ENCODE measurements at regions not wholly inside any gene's neighbourhood (a gene's known extent, or its start where the extent isn't known, plus 50 kb on each side); places are given as distances from the start of the nearest gene placed in this dataset.

DNA sequence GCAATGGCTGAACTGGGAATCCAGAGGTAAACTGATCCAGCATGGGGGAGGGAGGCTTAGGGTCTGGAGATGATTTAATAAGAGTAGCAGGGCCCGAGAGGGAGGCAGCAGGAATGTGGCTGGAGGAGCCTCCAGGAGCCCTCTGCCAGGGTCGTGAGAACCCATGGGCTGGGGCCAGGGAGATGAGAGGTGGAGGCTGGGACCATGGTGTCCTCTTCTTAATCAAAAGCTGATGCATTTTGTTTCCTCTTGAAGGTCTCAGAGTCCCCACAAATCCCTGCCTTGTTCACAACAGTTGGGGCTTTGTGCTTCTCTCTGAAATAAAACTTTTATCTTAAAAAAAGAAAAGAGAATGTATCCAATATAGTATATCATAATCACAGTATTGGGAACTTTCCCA lies 123.7 kb upstream of the ZNF516 start:
- peaks cover 11% of the 10 kb centered on the region for H3K27me3 Mint-ChIP-seq (ENCODE audit: insufficient read depth, low read depth)
- peak overlapping the region; percentile 61 for H3K4me3 Mint-ChIP-seq
- peaks cover 52% of the 10 kb centered on the region for H3K4me1 ChIP-seq
- H3K9ac ChIP-seq: no peak overlapping the region
- H3K79me2 ChIP-seq (ENCODE audit: low read depth): no peaks in the 10 kb centered on the region
- H3K27me3 ChIP-seq: no peaks in the 10 kb centered on the region
- H3K9me3 Mint-ChIP-seq: no peaks in the 10 kb centered on the region
- no peaks in the 10 kb centered on the region for H3K36me3 Mint-ChIP-seq
- H2AFZ ChIP-seq (replicated peaks): no peak overlapping the region
- H3K27ac Mint-ChIP-seq: no peak overlapping the region
- H4K20me1 ChIP-seq (ENCODE audit: low read depth): no peaks in the 10 kb centered on the region
- no peak for DNase-seq (ENCODE audit: low spot score)
- peaks cover 57% of the 10 kb centered on the region for H3K4me1 Mint-ChIP-seq
- no peak overlapping the region for H3K27ac ChIP-seq
- no peak overlapping the region for H3K4me2 ChIP-seq
- H3F3A ChIP-seq (ENCODE audit: low read depth): peaks cover 38% of the 10 kb centered on the region
- H3K9me3 ChIP-seq (ENCODE audit: low read depth): no peaks in the 10 kb centered on the region
- TF ChIP-seq EZH2 (IDR thresholded peaks at IDR 0.05) (no peak), CTCF (IDR thresholded peaks at IDR 0.05) (no peak), EZH2phosphoT487 (IDR thresholded peaks at IDR 0.05) (no peak)
- no peaks in the 10 kb centered on the region for H3K36me3 ChIP-seq
- no peak overlapping the region for H3K4me3 ChIP-seq

GRCh38 chr18:76616373-76616772 lies 121.3 kb upstream of the ZNF516 start:
- Mint-ChIP-seq H3K36me3 (no peaks in the 10 kb centered on the region), H3K4me1 (peaks cover 42% of the 10 kb centered on the region), H3K27ac (peak overlapping the region; percentile 66), H3K9me3 (peaks cover 4% of the 10 kb centered on the region), H3K27me3 (ENCODE audit: insufficient read depth, low read depth) (peaks cover 15% of the 10 kb centered on the region), H3K4me3 (no peak overlapping the region)
- Histone ChIP-seq H3F3A (ENCODE audit: low read depth) (peaks cover 21% of the 10 kb centered on the region), H3K36me3 (no peaks in the 10 kb centered on the region), H3K27me3 (no peaks in the 10 kb centered on the region), H3K4me3 (no peak overlapping the region), H3K79me2 (ENCODE audit: low read depth) (no peaks in the 10 kb centered on the region), H3K4me2 (no peak overlapping the region), H3K4me1 (peaks cover 29% of the 10 kb centered on the region), H4K20me1 (ENCODE audit: low read depth) (no peaks in the 10 kb centered on the region), H3K9me3 (ENCODE audit: low read depth) (no peaks in the 10 kb centered on the region), H3K9ac (no peak overlapping the region), H2AFZ (replicated peaks) (no peak overlapping the region), H3K27ac (no peak overlapping the region)
- no peak for TF ChIP-seq EZH2 (IDR thresholded peaks at IDR 0.05)
- TF ChIP-seq EZH2phosphoT487 (IDR thresholded peaks at IDR 0.05): no peak
- TF ChIP-seq CTCF (IDR thresholded peaks at IDR 0.05): no peak
- no peak for DNase-seq (ENCODE audit: low spot score)

DNA sequence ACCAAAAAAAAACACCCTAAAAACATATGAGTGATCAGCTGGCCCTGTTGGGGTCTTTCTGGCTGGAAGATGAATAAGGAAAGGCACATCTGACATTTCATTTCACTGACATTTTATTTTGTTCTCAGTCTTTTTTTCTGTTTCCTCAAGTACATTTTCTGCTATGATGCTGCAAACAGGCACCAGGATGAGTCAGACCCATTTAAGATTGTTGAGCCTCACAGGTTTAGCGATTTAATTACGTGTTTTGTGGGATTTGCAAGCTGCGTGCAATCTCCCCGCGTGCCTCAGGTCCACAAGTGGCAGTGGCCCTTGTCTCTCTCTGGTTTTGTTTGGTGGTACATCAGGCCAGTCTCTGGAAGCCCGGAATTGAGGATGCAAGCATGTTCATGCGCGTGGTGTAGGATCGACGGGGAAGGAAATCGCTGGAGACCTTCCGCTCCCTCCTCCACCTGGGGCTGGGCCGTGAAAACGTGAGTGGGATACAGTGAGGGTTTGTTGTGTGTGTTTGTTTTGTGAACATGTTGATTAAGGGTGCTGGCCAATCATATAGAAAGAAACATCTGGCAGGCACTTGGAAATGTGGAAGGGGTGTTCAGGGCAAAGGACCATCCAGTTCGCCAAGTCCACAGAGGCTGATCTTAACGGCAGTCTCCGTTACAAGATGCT lies 120.2 kb upstream of the ZNF516 start:
- no peaks in the 10 kb centered on the region for H3K36me3 ChIP-seq
- no peak overlapping the region for H3K9ac ChIP-seq
- TF ChIP-seq EZH2 (IDR thresholded peaks at IDR 0.05) (no peak), CTCF (IDR thresholded peaks at IDR 0.05) (no peak), EZH2phosphoT487 (IDR thresholded peaks at IDR 0.05) (no peak)
- H3K9me3 ChIP-seq (ENCODE audit: low read depth): no peaks in the 10 kb centered on the region
- no peaks in the 10 kb centered on the region for H3K79me2 ChIP-seq (ENCODE audit: low read depth)
- H3K4me1 ChIP-seq: peaks cover 17% of the 10 kb centered on the region
- no peak overlapping the region for H2AFZ ChIP-seq (replicated peaks)
- Mint-ChIP-seq H3K4me1 (peaks cover 41% of the 10 kb centered on the region), H3K4me3 (no peak overlapping the region), H3K36me3 (no peaks in the 10 kb centered on the region), H3K27me3 (ENCODE audit: insufficient read depth, low read depth) (peaks cover 14% of the 10 kb centered on the region), H3K9me3 (peaks cover 6% of the 10 kb centered on the region), H3K27ac (no peak overlapping the region)
- no peaks in the 10 kb centered on the region for H4K20me1 ChIP-seq (ENCODE audit: low read depth)
- H3K4me2 ChIP-seq: no peak overlapping the region
- no peak overlapping the region for H3K4me3 ChIP-seq
- no peaks in the 10 kb centered on the region for H3K27me3 ChIP-seq
- H3F3A ChIP-seq (ENCODE audit: low read depth): peaks cover 9% of the 10 kb centered on the region
- no peak overlapping the region for H3K27ac ChIP-seq
- no peak for DNase-seq (ENCODE audit: low spot score)

Data from neural progenitor cell (in vitro differentiated cells).